HepG2 (cell line): ENCODE measurements at regions not wholly inside any gene's neighbourhood (a gene's known extent, or its start where the extent isn't known, plus 50 kb on each side); places are given as distances from the start of the nearest gene placed in this dataset.

Source experiments
- FOXP1 ChIP-seq, 2 experiments: fragments of 450-650 bp in 1 of 2; IDR thresholded peaks; 2 replicates each; pipeline ENCODE4 v1.6.1; 2017 to 2018; ENCODE audit warnings: antibody characterized with exemption in 1 of 2
- KMT2A ChIP-seq: sonication (generic); formaldehyde crosslinking; IDR thresholded peaks from 2 replicates; pipeline ENCODE4 v1.4.0; 2020; ENCODE audit warnings: missing genetic modification reagents
- PRMT3 ChIP-seq: sonication (generic); formaldehyde crosslinking; IDR thresholded peaks from 2 replicates; pipeline ENCODE4 v1.8.1; 2022; ENCODE audit warnings: low read depth, mild to moderate bottlenecking, moderate library complexity, missing genetic modification reagents, borderline replicate concordance
- SIN3A ChIP-seq: IDR thresholded peaks from 2 replicates; pipeline ENCODE4 v1.6.1; 2011; ENCODE audit warnings: low read depth, mild to moderate bottlenecking, control low read depth, low read length, borderline replicate concordance
- SP2 ChIP-seq: sonication (generic); formaldehyde crosslinking; IDR thresholded peaks from 2 replicates; pipeline ENCODE4 v1.5.1; 2020; ENCODE audit warnings: mild to moderate bottlenecking, missing genetic modification reagents
- ZNF224 ChIP-seq: sonication (generic); formaldehyde crosslinking; IDR thresholded peaks from 2 replicates; pipeline ENCODE4 v1.5.0; 2020; ENCODE audit warnings: mild to moderate bottlenecking, missing genetic modification reagents
- ZNF232 ChIP-seq: sonication (generic); formaldehyde crosslinking; IDR thresholded peaks from 2 replicates; pipeline ENCODE4 v1.4.0; 2020; ENCODE audit warnings: missing genetic modification reagents, borderline replicate concordance
- ZNF263 ChIP-seq: sonication (generic); formaldehyde crosslinking; IDR thresholded peaks from 2 replicates; pipeline ENCODE4 v1.4.0; 2020; ENCODE audit warnings: missing genetic modification reagents
- ZNF431 ChIP-seq: sonication (generic); formaldehyde crosslinking; IDR thresholded peaks from 2 replicates; pipeline ENCODE4 v1.9.0; 2022; ENCODE audit warnings: missing genetic modification reagents, low read depth, mild to moderate bottlenecking, borderline replicate concordance
- TF ChIP-seq, protein P1 (sequence below): sonication (generic); formaldehyde crosslinking; IDR thresholded peaks from 2 replicates; pipeline ENCODE4 v1.4.0; 2020; ENCODE audit warnings: missing genetic modification reagents
- TF ChIP-seq, protein P2 (sequence below): sonication (generic); formaldehyde crosslinking; IDR thresholded peaks from 2 replicates; pipeline ENCODE4 v1.8.1; 2022; ENCODE audit warnings: low read depth, mild to moderate bottlenecking, missing genetic modification reagents

DNA sequence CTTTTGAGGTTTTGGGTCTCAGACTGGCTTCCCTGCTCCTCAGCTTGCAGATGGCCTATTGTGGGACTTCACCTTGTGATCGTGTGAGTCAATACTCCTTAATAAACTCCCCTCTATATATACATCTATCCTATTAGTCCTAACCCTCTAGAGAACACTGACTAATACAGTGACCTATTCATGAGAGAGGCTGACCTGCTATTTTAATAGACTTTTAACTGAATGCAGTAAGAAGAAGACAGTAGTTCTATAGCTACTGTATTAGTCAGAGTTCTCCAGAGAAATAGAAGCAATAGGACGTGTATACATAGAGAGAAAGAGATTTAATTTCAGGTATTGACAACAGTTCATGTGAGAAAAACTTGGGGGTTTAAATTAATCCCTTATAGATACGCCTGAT is 53.3 kb upstream of the SMLR1 start:
- no peak for TF ChIP-seq ZNF431 (CRISPR knock-in tag)
- no peak for TF ChIP-seq PRMT3
- TF ChIP-seq, protein P1, sequence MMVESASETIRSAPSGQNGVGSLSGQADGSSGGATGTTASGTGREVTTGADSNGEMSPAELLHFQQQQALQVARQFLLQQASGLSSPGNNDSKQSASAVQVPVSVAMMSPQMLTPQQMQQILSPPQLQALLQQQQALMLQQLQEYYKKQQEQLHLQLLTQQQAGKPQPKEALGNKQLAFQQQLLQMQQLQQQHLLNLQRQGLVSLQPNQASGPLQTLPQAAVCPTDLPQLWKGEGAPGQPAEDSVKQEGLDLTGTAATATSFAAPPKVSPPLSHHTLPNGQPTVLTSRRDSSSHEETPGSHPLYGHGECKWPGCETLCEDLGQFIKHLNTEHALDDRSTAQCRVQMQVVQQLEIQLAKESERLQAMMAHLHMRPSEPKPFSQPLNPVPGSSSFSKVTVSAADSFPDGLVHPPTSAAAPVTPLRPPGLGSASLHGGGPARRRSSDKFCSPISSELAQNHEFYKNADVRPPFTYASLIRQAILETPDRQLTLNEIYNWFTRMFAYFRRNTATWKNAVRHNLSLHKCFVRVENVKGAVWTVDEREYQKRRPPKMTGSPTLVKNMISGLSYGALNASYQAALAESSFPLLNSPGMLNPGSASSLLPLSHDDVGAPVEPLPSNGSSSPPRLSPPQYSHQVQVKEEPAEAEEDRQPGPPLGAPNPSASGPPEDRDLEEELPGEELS (CRISPR knock-in tag): no peak
- TF ChIP-seq ZNF224 (CRISPR knock-in tag): no peak
- no peak for TF ChIP-seq SP2
- TF ChIP-seq, protein P2, sequence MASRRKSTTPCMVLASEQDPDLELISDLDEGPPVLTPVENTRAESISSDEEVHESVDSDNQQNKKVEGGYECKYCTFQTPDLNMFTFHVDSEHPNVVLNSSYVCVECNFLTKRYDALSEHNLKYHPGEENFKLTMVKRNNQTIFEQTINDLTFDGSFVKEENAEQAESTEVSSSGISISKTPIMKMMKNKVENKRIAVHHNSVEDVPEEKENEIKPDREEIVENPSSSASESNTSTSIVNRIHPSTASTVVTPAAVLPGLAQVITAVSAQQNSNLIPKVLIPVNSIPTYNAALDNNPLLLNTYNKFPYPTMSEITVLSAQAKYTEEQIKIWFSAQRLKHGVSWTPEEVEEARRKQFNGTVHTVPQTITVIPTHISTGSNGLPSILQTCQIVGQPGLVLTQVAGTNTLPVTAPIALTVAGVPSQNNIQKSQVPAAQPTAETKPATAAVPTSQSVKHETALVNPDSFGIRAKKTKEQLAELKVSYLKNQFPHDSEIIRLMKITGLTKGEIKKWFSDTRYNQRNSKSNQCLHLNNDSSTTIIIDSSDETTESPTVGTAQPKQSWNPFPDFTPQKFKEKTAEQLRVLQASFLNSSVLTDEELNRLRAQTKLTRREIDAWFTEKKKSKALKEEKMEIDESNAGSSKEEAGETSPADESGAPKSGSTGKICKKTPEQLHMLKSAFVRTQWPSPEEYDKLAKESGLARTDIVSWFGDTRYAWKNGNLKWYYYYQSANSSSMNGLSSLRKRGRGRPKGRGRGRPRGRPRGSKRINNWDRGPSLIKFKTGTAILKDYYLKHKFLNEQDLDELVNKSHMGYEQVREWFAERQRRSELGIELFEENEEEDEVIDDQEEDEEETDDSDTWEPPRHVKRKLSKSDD (CRISPR knock-in tag): no peak
- no peak for TF ChIP-seq ZNF232 (CRISPR knock-in tag)
- TF ChIP-seq FOXP1 (IDR thresholded peaks at IDR 0.05): no peak
- no peak for TF ChIP-seq FOXP1 (CRISPR knock-in tag; IDR thresholded peaks at IDR 0.05)
- no peak for TF ChIP-seq KMT2A
- TF ChIP-seq ZNF263: no peak
- TF ChIP-seq SIN3A: no peak
